ENCODE measurements at regions not wholly inside any gene's neighbourhood (a gene's known extent, or its start where the extent isn't known, plus 50 kb on each side); places are given as distances from the start of the nearest gene placed in this dataset.

GRCh38 chr13:80048030-80048429 lies 292.9 kb downstream of the SPRY2 start (continued):
- TF ChIP-seq HMGXB4 (CRISPR knock-in tag; IDR thresholded peaks at IDR 0.05) (no peak), FOXK1 (CRISPR knock-in tag; IDR thresholded peaks at IDR 0.05) (no peak), E2F5 (CRISPR knock-in tag; IDR thresholded peaks at IDR 0.05) (no peak), ATF2 (CRISPR knock-in tag; IDR thresholded peaks at IDR 0.05; ENCODE audit: borderline replicate concordance, low read depth) (no peak), ZNF671 (CRISPR knock-in tag; IDR thresholded peaks at IDR 0.05) (no peak), IRF2 (CRISPR knock-in tag; IDR thresholded peaks at IDR 0.05; ENCODE audit: borderline replicate concordance, low read depth) (no peak), ZBTB21 (CRISPR knock-in tag; IDR thresholded peaks at IDR 0.05; ENCODE audit: borderline replicate concordance) (no peak)

- TF ChIP-seq ZNF121 (CRISPR knock-in tag; IDR thresholded peaks at IDR 0.05) (no peak), CREM (CRISPR knock-in tag; IDR thresholded peaks at IDR 0.05) (no peak), ATF1 (CRISPR knock-in tag; IDR thresholded peaks at IDR 0.05) (no peak), MLX (CRISPR knock-in tag; IDR thresholded peaks at IDR 0.05) (no peak), ZNF416 (CRISPR knock-in tag; IDR thresholded peaks at IDR 0.05) (no peak), TEAD1 (CRISPR knock-in tag; IDR thresholded peaks at IDR 0.05) (no peak), CBFB (CRISPR knock-in tag; IDR thresholded peaks at IDR 0.05; ENCODE audit: low read depth) (no peak), JUN (CRISPR knock-in tag; IDR thresholded peaks at IDR 0.05) (no peak), AFF4 (CRISPR knock-in tag; IDR thresholded peaks at IDR 0.05; ENCODE audit: borderline replicate concordance) (no peak), E2F1 (CRISPR knock-in tag; IDR thresholded peaks at IDR 0.05) (no peak), NFE2L1 (CRISPR knock-in tag; IDR thresholded peaks at IDR 0.05) (no peak), ZNF232 (CRISPR knock-in tag; IDR thresholded peaks at IDR 0.05) (no peak)
- no peak overlapping the region for H3K27ac Mint-ChIP-seq
- peaks cover 15% of the 10 kb centered on the region for H3K4me1 Mint-ChIP-seq
- H3K4me3 Mint-ChIP-seq: no peak overlapping the region
- ATAC-seq: no peak
- no peaks in the 10 kb centered on the region for H3K27me3 Mint-ChIP-seq (ENCODE audit: low read depth)
- ChIA-PET CTCF (no interaction called here), POLR2A (interaction anchor here (0.6 kb wide), 1 partner anchor 127 kb away, joined by 4 read pairs; no protein-coding TSS in a partner anchor)
- no peaks in the 10 kb centered on the region for H3K36me3 Mint-ChIP-seq
- DNase-seq (ENCODE audit: low spot score): no peak
- H3K9me3 Mint-ChIP-seq: no peaks in the 10 kb centered on the region
Observed at GRCh38 chr13:80047406-80047805, 293.5 kb downstream of the SPRY2 start.
